Hematopoietic multipotent progenitor cell (in vitro differentiated cells): ENCODE measurements at regions not wholly inside any gene's neighbourhood (a gene's known extent, or its start where the extent isn't known, plus 50 kb on each side); places are given as distances from the start of the nearest gene placed in this dataset.

Experiments
- DNase-seq, 3 donors: peaks; one replicate each; pipeline ENCODE4 v3.0.0-alpha.2; 2011 to 2015; ENCODE audit warnings: low read depth in 2 of 3, low spot score in 2 of 3

DNA sequence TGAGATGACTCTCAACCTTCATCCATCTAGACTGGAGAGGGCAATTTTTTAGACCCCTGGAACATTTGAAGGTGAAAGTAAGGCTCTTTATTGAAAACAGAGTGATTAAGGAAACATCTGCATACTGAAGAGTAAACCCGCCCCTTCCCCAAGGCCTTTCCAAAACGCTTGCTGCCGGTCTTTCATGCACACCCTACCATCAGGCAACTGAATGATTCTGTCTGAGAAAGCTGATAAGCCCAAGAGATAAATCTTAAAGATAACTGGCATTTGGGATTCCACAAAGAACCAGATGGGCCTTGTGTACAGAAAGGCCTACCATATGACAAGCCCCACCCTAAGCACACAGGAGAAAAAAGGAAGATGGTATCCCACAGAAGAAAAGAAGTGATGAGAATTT is 54.4 kb upstream of the PIK3R1 start:
- DNase-seq: no peak

DNA sequence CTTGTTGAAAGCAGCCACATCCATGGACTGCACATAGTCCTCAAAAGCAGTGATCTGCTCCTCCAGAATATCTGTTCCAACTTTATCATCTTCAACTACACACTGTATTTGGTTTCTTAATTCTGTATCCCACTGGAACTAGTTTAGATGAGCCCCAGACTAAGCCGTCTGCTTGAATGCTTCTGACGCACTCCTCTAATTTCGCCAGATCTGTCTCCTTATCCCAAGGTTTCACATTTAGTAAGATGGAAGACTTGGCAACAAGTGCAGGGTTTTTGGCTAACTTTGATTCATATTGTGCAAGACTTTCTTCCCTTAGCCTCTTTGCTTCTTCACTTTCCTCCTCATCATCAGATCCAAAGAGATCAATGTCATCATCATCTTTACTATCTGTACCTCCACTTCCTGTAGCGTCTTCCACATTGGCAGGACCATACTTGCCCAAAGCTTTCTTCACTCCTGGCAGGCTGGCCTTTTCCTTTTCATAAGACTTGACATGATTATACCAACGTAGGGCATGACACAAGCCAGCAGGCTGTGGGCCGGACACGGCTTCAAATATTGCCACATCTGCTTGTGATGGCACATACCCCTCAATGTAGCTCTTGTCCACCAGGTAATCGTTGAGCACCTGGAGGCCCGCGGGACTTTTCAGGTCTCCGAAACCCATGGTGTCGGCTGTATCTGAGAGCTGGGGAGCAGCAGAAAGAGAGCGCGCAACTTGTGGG is 56.2 kb upstream of the PIK3R1 start:
- DNase-seq: no peak

DNA sequence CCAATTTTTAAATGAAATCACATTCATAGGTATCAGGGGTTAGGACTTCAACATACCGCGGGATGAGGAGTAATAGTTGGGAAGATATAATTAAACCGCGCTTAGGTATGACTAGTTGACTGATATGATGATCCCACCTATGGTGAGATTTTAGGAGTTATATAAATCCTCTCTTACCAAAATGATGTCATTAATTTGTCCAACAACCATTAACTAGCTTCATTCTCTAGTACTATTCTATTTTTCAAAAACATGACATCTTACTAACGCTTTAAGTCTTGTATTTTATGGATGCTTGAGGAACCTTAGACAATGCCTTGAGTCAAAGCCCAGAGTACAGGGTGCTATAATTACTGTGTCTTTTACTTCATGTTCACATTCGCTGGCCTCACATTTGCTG is 59.6 kb upstream of the PIK3R1 start:
- DNase-seq: no peak

DNA sequence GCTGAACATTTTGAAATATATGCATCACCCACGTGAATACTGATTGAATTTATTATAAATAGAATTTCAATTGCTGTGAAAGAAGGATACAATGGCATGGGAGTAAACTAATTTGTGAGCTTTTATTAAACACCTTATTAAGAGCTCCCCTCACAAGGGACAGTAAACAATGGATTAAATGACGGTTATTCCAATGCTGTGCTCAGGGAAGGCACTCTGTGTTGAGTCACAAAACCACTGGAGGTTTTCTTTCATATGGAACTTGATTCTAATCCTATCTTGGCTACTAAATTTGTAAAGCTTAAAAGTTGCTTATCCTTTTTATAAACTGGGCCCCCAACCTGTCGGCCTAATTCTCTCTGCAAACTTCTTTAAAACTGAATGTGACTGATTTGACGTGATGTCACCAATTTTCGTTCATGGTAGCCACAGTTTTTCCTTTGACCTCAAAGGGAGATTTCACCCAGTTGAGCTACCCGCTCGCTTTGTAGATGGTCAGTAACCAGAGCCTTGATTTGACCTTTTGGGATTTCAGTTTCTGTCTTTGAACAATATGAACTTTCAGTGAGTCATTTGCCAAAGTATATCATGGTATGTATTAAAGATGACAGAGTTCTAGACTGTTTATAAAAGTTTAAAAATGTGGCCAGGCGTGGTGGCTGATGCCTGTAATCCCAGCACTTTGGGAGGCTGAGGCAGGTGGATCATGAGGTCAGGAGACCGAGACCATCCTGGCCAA is 61.3 kb upstream of the PIK3R1 start:
- DNase-seq: no peak

DNA sequence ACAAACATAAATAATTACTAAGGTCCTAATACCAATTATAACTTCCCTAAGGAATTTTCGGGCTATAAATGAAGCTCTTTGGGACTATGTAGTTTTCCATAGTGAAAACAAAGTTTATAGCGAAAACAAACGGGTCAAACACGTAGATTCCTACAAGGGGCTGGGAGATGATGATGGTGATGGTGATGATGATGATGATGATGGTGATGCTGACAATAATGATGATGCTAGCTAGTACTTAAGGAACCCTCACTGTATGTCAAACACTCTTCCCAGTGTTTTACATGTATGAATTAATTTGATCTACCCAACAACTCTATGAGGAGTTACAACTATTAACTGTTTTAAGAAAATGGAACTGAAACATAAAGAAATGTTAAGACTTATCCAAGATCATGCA is 63.7 kb upstream of the PIK3R1 start:
- DNase-seq: no peak

DNA sequence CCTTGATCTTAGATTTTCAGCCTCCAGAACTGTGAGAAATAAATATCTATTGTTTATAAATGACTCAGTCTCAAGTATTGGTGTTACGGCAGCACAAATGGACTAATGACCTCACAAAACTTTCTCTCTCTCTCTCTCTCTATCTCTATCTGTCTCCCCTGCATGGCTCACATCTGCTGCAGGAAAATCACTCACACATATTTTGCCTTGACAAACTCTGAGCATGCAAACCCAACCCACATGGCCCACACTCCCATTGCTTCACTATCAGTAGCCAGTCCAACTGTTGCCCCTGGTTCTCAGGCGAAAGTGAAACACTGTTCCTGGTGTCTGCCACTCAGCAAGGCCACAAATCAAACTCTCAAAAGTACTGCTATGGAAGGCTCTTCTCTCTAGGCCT is 66.4 kb upstream of the PIK3R1 start:
- DNase-seq: no peak

DNA sequence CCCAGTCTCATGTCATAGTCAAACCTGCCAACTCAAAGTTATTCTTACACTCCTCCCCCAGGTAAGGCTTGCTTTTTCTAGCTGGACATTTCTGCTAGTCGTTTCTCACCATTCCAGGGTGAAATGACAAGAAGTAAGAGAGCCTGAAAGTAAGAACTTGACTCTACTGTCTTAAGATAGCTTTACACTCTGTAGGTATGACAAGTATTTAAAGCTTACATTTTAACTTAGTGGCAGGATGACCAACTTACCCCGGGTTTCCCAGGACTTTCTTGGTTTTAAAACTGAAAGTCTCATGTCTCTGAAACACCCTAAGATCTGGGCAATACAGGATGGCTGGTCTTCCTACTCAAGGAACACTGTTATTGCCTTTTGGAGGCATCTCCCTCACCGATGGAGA is 67.5 kb upstream of the PIK3R1 start:
- DNase-seq: no peak

DNA sequence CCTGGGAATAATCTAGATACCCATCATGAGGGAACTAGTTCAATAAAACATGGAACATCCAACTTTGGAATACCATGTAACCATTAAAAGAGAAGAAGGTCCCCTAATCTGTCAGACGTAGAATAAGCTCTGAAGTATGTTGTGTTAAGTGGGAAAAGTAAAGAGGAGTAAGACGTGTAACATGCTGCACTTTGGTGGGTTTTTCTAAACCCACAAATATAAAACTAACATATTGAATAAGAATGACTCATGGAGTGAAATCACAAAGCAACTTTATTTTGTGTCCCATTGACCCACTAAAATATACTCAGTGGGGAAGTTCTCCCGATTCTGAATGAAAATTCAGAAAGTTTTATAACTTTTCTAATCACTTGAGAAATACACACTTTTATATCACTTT is 67.9 kb upstream of the PIK3R1 start:
- DNase-seq: no peak

DNA sequence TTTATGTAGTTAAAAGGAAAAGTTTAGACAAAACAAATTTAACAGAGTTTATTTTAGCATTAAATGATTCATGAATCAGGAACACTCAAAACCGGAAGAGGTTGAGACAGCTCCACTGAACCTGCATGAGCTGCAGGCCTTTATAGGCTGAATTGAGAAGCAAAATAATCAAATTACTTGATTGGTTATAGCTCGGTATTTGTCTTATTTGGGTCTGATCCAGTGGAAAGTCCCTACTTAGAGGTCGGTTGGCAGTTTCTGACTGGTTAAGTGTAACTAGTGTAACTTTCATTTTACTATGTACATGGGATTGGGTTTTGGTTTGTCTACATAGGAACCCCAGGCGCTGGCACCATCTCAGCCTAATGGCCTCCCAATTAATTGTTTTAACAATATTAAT is 74.1 kb upstream of the PIK3R1 start:
- DNase-seq: peak in 2 of 3 donors; percentile 2 to 3

DNA sequence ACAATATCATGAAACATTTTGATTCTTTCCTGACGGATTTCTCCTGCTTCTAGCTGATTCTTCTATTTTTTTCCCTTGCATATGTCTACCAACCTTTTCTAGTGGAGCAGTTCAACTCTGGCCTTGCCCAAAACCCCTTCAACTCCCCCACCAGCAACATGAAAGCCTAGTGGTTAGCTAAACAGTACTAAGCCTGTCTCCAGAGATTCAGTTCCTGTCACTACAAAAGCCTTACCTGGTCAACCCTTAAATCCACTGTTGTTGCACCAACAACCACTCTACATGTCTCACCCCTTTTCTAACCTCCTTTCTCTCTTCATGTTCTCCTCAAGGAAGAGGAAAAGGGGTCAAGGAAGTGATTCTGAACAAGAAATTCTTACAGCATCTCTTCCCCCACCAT is 74.8 kb upstream of the PIK3R1 start:
- DNase-seq: no peak

DNA sequence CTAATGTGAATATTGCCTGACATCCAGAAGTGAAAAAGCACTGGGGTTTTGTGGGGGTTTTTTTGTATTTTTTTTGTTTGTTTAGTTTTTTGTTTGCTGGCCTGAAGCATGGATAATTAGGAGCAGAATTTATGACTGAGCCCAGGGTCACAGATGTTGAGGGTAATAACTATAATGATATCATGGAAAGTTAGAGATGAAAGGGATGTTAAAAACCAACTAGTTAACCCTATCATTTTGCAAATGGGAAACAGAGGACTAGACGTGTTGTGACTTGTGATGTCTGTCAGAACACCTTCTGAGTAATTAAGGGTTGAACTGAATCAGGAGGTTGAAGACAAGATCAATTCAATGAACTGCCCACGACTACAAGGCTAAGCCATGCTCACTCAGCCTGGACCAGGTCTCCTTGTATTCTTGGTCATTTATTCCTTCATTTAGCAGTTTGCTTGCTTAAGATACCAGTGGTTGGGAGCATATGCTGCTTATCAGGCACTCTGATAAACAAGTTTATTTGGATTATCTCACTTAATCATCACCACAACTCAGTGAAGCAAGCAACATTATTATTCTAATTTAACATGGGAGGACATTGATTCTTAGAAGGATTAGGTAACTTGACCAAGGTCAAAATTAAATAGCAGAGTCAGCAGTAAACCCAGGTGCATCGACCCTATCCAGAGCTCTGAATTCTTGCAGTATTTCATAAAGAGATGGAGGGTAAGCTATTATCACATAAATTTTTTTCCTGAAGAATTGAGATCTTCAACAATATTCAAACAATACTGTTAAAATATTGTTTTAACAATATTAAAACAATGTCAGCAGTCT is 75.7 kb upstream of the PIK3R1 start:
- no peak for DNase-seq

DNA sequence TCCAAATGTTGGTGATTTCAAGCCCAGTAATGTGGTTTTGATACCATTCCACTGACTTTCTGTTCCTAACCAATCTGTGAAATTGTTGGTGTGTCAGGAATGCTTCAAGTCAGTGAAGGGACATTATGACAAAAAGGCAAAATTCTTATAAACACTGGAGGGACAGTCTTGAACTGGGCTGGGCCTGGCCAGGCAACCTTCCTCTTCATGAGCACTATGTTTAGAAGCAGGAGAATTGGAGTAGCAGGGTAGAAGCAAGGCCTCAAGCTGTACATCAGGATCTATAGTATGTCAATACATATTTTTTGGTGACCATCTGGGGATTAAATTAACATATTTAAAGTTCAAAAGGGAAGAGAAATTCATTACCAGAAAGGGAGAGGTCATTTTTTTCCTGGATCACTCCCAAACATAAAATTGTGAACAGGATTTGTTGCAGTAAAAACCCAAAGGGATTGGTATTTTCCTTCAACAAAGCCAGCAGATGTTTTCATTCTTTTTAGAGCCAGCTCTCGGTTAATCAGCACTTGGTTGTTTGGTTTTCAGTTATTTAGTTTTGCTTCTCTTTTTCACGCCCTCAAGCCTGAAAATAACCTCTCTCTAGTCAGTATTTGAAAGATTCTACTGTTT is 77.9 kb upstream of the PIK3R1 start:
- DNase-seq: no peak

DNA sequence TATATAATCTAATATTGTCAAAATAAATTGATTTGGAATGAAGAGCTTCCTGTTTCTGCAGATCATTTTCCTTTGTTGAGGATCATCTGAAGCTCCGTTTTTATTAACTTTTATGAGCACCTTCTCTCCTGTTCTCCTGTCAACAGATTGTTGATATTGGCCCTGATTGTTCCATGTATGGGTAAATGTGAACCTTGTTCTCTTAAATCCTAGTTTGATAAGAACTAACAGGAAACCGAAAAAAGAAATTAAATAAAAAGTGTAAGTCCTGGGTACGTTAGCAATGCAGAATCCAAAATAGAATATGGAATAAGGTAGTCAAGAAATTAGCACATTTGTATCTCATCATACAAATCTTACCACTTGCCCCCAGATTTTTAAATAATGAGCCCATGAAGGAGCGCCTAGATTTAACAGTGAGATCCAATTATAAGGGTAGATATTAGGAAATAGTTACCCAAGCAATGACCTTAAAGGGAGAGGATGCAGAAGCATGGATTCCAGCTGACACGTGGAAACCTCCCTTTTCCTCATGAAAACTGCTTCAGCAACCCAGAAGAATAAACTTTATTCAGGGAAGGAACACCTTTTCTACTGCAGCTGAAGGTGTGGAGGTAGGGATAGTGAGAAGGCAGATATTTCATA is 80.8 kb upstream of the PIK3R1 start:
- no peak for DNase-seq

DNA sequence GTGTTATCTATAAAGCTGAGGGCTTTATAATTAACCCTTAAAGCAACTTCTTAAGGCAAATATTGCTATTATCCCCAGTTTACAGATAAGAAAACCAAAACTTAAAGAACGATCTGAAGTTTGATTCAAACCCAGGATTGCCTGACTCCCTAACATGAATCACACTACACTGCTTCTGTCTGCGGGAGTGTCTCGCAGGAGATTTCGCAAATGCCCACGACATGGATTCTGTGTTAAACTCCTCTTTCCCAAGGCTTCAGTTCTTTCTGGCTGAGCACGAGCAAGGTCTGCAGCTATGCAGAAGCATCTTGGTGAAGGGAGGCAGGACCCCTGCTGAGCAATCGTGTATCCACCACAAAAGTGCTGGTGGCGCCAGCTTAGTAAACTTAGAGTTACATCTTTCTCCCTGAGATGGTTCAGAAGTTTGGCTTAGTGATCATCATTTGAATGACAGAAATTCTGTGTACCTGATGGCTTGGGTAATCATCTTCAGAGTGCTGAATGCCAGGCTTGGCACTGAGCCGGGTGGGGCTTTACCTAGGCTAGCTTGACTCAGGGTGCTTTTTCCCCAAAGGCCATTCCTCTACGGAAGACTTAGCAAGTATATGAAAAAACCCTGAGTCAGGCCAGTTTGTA is 81.4 kb upstream of the PIK3R1 start:
- DNase-seq: no peak

DNA sequence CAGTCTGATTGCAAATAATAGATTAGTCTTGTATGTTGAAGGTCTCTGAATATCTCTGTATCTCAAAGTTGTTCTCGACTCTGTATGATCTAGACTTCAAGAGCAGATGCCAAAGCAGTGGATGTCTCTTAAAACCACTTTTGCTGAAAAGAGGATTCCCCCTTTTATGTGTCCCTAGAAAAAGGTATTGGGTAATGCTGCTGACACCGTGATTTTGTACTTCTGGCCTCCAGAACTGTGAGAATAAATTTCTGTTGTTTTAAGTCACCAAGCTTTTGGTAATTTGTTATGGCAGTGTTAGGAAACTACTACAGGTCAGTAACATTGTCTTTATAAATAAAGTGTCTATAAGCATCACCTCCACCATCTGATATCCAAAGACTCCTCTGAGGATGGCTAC is 85.3 kb upstream of the PIK3R1 start:
- DNase-seq: no peak

DNA sequence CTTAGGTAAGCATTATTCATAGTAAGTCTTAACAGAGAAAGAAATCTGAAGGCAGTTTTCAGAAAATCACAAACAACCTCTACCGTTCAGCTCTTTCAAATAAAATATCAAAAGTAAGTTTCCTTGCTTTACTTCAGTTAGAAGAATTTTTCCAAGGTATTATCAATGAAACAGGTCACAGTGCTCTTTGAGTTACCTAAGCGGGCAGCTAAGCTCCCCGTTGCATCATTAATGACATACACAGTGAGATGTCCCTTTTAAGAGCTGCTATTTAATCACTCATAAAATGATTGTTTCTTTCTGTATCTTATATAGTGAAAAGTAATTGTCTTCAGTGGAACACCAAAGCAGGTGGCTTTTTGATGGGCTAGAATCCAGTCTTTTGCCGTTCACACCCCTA is 86.2 kb upstream of the PIK3R1 start:
- DNase-seq: no peak

DNA sequence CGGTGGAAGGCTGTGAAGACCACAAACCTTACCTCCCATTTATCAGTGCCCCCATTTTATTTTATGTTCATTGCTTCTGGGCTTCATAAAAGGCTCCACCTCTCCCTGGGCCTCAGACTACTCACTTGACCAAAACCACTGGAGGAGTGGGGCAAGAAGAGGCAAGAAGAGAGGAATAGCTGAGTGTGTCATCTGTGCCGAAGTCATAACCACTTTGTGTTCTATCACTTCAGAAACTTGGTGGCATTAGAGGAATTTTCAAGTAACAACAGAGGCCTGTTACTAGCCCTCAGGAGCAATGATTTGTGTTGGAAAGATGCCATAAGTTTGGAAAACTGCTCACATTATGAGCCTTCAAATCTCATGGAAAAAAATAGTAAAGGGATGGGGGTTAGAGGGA is 88.7 kb upstream of the PIK3R1 start:
- DNase-seq: no peak

DNA sequence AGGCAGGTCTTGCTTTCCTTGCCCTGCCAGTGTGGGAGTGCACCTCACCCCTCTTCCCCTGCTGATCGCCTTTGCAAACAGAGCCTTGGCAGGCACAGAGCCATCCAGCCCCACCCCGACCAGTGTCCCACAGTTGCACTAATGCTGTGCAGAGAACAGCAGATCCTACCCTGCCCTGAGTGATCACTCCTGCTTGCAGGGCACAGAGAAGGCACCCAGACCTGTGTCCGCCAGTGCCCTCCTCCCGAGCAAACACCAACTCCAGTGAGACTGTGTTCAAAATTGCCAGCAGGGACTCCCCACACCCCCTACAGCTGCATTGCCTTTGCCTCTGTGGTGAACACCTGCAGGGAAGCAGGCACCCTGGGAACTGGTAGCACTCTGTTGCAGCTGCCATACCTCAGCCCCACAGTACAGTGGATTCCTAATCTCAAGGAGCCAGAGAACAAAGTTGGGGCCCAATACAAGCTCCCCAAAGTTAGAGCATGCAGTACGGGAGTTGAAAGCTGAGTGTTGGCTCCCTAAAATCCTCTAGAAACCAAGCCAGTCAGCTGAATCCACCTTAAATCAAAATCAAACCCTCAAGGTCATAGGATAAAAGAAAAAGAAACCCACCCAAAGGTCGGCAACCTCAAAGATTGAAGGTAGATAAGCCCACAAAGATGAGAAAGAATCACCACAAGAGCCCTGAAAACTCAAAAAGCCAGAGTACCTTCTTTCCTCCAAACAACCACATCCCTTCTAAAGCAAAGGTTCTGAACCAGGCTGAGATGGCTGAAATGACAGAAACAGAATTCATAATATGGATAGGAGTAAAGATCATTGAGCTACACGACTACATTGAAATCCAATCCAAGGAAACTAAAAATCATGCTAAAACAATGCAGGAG is 92.9 kb upstream of the PIK3R1 start:
- DNase-seq: no peak

DNA sequence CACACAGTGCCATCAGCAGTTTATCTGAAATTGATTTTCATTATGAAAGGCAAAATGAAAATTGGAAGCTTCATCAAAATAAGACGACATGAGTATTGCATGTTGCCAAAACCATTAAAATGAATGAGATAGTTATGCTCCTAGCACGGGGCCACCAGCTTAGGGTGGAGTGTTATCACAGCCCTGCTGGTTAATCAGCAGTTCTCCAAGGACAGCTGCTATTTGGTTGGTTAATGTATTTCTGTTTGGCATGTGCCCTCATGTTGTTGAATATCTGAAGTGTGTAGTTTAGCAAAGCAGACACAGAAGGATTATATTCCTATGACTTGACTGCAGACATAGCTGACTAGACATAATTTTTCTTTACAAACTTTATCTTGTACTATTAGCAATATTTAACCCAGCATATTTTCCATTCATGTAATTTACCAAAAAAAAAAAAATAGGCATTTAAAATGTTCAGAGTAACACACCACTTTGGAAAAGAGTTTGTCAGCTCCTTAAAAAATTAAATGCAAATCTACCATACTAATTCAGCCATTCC is 98.6 kb upstream of the PIK3R1 start:
- no peak for DNase-seq
